ENCODE measurements at regions not wholly inside any gene's neighbourhood (a gene's known extent, or its start where the extent isn't known, plus 50 kb on each side); places are given as distances from the start of the nearest gene placed in this dataset.

GRCh38 chr4:162935214-162935613 is 231.5 kb downstream of the NAF1 start:
- DNase-seq (ENCODE audit: low read depth in 1 of 2, low spot score in 1 of 2) = no peak
- H3K27ac ChIP-seq (replicated peaks) = no peak overlapping the region
- H3K27me3 ChIP-seq (ENCODE audit: insufficient read depth, poor library complexity, severe bottlenecking) = no peaks in the 10 kb centered on the region
- no peak for TF ChIP-seq POLR2AphosphoS5 (IDR thresholded peaks at IDR 0.05; ENCODE audit: low read depth)
- TF ChIP-seq SPI1 (IDR thresholded peaks at IDR 0.05; ENCODE audit: borderline replicate concordance, low read depth) = no peak
- TF ChIP-seq REST (IDR thresholded peaks at IDR 0.05; ENCODE audit: insufficient replicate concordance, low read depth) = no peak
- TF ChIP-seq GABPA (IDR thresholded peaks at IDR 0.05; ENCODE audit: low read depth) = no peak
- TF ChIP-seq CTCF (IDR thresholded peaks at IDR 0.05; ENCODE audit: insufficient read depth, low read length) = no peak
- H3K4me3 ChIP-seq (replicated peaks; ENCODE audit: insufficient read depth, low read length) = no peak overlapping the region

- Histone ChIP-seq H3K27ac (replicated peaks) (no peak overlapping the region), H3K4me3 (replicated peaks; ENCODE audit: insufficient read depth, low read length) (no peak overlapping the region), H3K27me3 (ENCODE audit: insufficient read depth, poor library complexity, severe bottlenecking) (no peaks in the 10 kb centered on the region)
- DNase-seq (ENCODE audit: low read depth in 1 of 2, low spot score in 1 of 2) = no peak
- TF ChIP-seq CTCF (IDR thresholded peaks at IDR 0.05; ENCODE audit: insufficient read depth, low read length) (no peak), SPI1 (IDR thresholded peaks at IDR 0.05; ENCODE audit: borderline replicate concordance, low read depth) (no peak), GABPA (IDR thresholded peaks at IDR 0.05; ENCODE audit: low read depth) (no peak), POLR2AphosphoS5 (IDR thresholded peaks at IDR 0.05; ENCODE audit: low read depth) (no peak), REST (IDR thresholded peaks at IDR 0.05; ENCODE audit: insufficient replicate concordance, low read depth) (no peak)
Measured at GRCh38 chr4:162931286-162931685, 235.4 kb downstream of the NAF1 start.

GRCh38 chr4:162921178-162921785 is 245.4 kb downstream of the NAF1 start:
- Histone ChIP-seq H3K4me3 (replicated peaks; ENCODE audit: insufficient read depth, low read length) (no peak overlapping the region), H3K27ac (replicated peaks) (no peak overlapping the region), H3K27me3 (ENCODE audit: insufficient read depth, poor library complexity, severe bottlenecking) (peaks cover 3% of the 10 kb centered on the region)
- no peak for DNase-seq (ENCODE audit: low read depth in 1 of 2, low spot score in 1 of 2)
- TF ChIP-seq SPI1 (IDR thresholded peaks at IDR 0.05; ENCODE audit: borderline replicate concordance, low read depth) (no peak), CTCF (IDR thresholded peaks at IDR 0.05; ENCODE audit: insufficient read depth, low read length) (no peak), GABPA (IDR thresholded peaks at IDR 0.05; ENCODE audit: low read depth) (no peak), POLR2AphosphoS5 (IDR thresholded peaks at IDR 0.05; ENCODE audit: low read depth) (no peak)

GRCh38 chr4:162920649-162921048 is 246.0 kb downstream of the NAF1 start:
- no peak overlapping the region for H3K4me3 ChIP-seq (replicated peaks; ENCODE audit: insufficient read depth, low read length)
- H3K27me3 ChIP-seq (ENCODE audit: insufficient read depth, poor library complexity, severe bottlenecking) = peaks cover 3% of the 10 kb centered on the region
- no peak for TF ChIP-seq REST (IDR thresholded peaks at IDR 0.05; ENCODE audit: insufficient replicate concordance, low read depth)
- no peak for DNase-seq (ENCODE audit: low read depth in 1 of 2, low spot score in 1 of 2)
- H3K27ac ChIP-seq (replicated peaks) = no peak overlapping the region

Data from HL-60 (cell line).